ENCODE measurements at regions not wholly inside any gene's neighbourhood (a gene's known extent, or its start where the extent isn't known, plus 50 kb on each side); places are given as distances from the start of the nearest gene placed in this dataset.

DNA sequence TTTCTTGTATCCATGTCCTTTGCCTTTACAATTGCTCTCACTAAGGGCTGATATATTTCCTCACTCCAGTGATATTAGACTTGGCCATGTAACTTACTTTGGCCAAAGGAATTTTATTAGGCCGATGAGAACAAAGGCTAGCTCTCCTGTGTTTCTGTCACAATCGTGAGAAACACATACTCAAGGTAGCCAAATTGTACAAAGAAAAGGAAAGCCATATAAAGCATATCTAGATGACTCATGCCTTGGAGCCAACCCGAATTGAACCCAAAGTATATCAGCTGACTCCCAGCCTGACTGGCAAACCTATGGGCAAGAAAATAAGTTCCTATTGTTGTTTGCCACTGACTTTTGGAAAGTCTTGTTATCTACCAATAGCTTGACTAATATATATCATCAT is 371.7 kb upstream of the LRRC7 start:
- no peak overlapping the region for H3K4me3 ChIP-seq (replicated peaks in 1 of 2; ENCODE audit: low read depth in 2 of 2, low read length in 2 of 2)
- TF ChIP-seq, protein P1, sequence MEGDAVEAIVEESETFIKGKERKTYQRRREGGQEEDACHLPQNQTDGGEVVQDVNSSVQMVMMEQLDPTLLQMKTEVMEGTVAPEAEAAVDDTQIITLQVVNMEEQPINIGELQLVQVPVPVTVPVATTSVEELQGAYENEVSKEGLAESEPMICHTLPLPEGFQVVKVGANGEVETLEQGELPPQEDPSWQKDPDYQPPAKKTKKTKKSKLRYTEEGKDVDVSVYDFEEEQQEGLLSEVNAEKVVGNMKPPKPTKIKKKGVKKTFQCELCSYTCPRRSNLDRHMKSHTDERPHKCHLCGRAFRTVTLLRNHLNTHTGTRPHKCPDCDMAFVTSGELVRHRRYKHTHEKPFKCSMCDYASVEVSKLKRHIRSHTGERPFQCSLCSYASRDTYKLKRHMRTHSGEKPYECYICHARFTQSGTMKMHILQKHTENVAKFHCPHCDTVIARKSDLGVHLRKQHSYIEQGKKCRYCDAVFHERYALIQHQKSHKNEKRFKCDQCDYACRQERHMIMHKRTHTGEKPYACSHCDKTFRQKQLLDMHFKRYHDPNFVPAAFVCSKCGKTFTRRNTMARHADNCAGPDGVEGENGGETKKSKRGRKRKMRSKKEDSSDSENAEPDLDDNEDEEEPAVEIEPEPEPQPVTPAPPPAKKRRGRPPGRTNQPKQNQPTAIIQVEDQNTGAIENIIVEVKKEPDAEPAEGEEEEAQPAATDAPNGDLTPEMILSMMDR (IDR thresholded peaks at IDR 0.05; ENCODE audit: low read depth, low read length), result no peak
- peak in 1 of 2 donors; percentile 8 for DNase-seq (ENCODE audit: low read depth in 2 of 2)

DNA sequence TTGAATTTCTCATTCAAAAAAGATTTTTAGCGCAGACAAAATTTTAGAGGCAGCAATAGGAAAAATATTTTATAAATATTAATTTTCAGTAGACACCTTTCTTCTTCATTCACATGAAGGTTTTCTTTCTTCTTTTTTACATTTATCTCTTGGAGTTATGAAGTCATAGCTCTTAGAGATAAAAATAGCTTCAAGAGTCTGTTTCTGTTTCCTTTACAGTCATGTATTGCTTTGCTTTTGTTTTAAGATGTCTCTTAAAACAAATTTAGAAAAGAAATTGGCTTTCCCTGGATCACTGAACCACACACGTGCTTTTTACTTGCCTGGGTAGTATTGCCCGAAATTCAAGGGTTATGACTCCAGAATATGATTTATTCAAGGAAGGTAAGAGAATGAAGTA is 369.9 kb upstream of the LRRC7 start:
- TF ChIP-seq, protein P1 (IDR thresholded peaks at IDR 0.05; ENCODE audit: low read depth, low read length), result no peak
- no peak for DNase-seq (ENCODE audit: low read depth in 2 of 2)
- H3K4me3 ChIP-seq (replicated peaks in 1 of 2; ENCODE audit: low read depth in 2 of 2, low read length in 2 of 2), result no peak overlapping the region

DNA sequence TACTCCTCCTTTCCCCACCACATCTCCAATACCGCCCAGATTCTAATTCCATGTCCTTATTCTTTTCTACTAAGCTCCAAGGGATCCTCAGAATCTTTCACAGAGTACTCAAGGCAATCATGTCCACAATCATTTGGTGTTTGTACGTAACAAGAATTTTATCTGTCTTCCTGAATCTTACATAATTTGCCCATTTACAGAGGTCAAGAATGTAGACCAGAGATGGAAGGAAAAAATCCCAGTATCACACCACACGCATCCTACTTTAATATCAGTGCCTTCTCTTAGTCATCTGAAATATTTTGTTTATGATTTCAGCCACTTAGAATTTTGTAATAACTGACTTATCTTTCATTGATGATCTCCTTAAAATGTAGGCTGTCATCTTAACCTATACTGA is 366.0 kb upstream of the LRRC7 start:
- TF ChIP-seq, protein P1 (IDR thresholded peaks at IDR 0.05; ENCODE audit: low read depth, low read length), result no peak
- H3K4me3 ChIP-seq (replicated peaks in 1 of 2; ENCODE audit: low read depth in 2 of 2, low read length in 2 of 2), result no peak overlapping the region
- peak; percentile 3 to 14 for DNase-seq (ENCODE audit: low read depth in 2 of 2)

DNA sequence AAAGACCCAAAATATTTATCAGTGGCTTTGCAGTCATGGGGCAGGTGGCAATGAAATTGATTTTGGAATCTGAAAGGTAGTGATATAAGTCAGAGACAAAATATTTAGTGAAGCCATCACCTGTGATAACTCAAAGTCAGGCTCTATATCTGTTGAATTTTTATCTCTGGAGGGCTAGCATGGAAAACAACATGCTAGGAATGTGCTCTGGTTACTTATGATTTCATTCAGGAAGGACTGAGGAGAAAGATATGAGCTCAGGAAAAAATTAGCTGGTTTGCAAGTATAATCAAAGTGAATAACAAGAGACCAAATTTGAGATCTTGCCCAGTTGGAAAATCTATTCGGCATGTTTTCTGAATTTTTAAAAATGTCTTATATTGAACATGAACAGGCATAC is 364.6 kb upstream of the LRRC7 start:
- H3K4me3 ChIP-seq (replicated peaks in 1 of 2; ENCODE audit: low read depth in 2 of 2, low read length in 2 of 2), result no peak overlapping the region
- no peak for DNase-seq (ENCODE audit: low read depth in 2 of 2)
- TF ChIP-seq, protein P1 (IDR thresholded peaks at IDR 0.05; ENCODE audit: low read depth, low read length), result no peak

DNA sequence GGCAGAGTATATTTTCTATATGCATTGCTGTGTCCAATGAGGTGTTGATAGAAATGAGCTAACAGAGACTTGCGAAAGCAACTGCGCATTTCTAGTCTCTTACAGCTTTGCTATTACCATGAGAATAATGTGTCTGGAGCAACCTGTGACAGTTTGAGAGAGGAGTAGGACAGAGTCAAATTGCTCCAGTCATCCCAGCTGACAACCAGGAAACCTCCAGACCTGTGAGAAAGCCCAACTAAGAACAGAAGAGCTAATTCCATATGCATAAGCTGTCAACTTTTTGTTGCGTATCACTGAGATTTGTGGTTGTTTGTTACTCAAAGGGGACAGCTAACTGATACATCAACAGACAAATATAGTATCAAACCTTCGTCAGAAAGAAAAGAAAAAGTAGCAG is 354.1 kb upstream of the LRRC7 start:
- TF ChIP-seq, protein P1 (IDR thresholded peaks at IDR 0.05; ENCODE audit: low read depth, low read length), result no peak
- H3K4me3 ChIP-seq (replicated peaks in 1 of 2; ENCODE audit: low read depth in 2 of 2, low read length in 2 of 2), result no peak overlapping the region
- no peak for DNase-seq (ENCODE audit: low read depth in 2 of 2)

DNA sequence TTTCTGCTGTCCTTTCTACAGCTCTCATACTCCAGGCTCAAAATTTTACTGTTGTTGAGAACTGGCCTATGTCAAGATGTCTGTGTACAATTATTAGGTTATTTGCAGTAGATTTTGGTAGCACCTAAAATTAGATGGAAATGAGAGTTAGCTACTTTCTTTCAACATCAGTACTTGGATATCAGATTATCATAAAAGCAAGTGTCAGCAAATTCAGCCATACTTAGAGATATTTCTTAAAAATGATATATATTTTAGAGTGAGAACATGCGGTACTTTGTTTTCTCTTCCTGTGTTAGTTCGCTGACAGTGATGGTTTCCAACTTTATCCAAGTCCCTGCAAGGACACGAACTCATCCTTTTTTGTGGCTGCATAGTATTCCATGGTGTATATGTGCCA is 351.8 kb upstream of the LRRC7 start:
- no peak overlapping the region for H3K4me3 ChIP-seq (replicated peaks in 1 of 2; ENCODE audit: low read depth in 2 of 2, low read length in 2 of 2)
- no peak for DNase-seq (ENCODE audit: low read depth in 2 of 2)
- TF ChIP-seq, protein P1 (IDR thresholded peaks at IDR 0.05; ENCODE audit: low read depth, low read length), result no peak

DNA sequence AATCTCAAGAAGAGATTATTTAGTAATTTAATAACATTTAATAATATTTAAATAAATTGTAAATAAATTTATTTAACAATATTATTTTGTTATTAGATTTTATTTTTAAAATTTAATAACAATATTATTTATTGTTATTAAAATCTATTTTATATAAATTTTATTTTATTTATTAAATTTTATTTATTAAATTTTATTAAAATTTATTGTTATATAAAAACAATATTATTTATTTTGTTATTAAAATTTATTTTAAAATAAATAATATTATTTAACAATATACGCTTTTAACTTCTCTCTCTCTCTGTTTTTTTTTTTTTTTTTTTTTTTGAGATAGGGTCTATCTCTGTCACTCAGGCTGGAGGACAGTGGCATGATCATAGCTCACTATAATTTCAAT is 347.1 kb upstream of the LRRC7 start:
- H3K4me3 ChIP-seq (replicated peaks in 1 of 2; ENCODE audit: low read depth in 2 of 2, low read length in 2 of 2), result no peak overlapping the region
- TF ChIP-seq, protein P1 (IDR thresholded peaks at IDR 0.05; ENCODE audit: low read depth, low read length), result no peak
- DNase-seq (ENCODE audit: low read depth in 2 of 2), result no peak

Data from cardiac fibroblast (primary cell).